Muscle of leg (tissue), 3 donors: ENCODE measurements at regions not wholly inside any gene's neighbourhood (a gene's known extent, or its start where the extent isn't known, plus 50 kb on each side); places are given as distances from the start of the nearest gene placed in this dataset.
"Not testable (repeated sequence)": the region's sequence is repeated elsewhere in the genome, so short reads cannot be mapped to it uniquely, and the experiment has no call there.

ENCODE experiments used
- DNase-seq: peaks from one replicate; pipeline ENCODE4 v3.0.0; 2013
- H3K27ac ChIP-seq: one replicate; pipeline ENCODE4 v1.5.1; 2013; ENCODE audit warnings: mild to moderate bottlenecking, low read length, control low read depth
- H3K27me3 ChIP-seq: one replicate; pipeline ENCODE4 v1.6.1; 2013; ENCODE audit warnings: low read length; ENCODE audit not compliant: control insufficient read depth, insufficient read depth
- H3K36me3 ChIP-seq: one replicate; pipeline ENCODE4 v1.6.1; 2013; ENCODE audit warnings: low read length; ENCODE audit not compliant: control insufficient read depth, insufficient read depth
- H3K4me1 ChIP-seq: one replicate; pipeline ENCODE4 v1.6.1; 2013; ENCODE audit warnings: low read length; ENCODE audit not compliant: control insufficient read depth, insufficient read depth
- H3K4me3 ChIP-seq: one replicate; pipeline ENCODE4 v1.5.1; 2013; ENCODE audit warnings: low read length, control low read depth
- H3K9me3 ChIP-seq: replicated peaks from 2 replicates; pipeline ENCODE4 v1.6.1; 2013; ENCODE audit warnings: low read depth, low read length; ENCODE audit not compliant: control insufficient read depth
- WGBS: methylation state at CpG from one replicate; pipeline ENCODE4 v1.1.5; 2013; ENCODE audit warnings: missing lambda C conversion rate; ENCODE audit not compliant: insufficient coverage; 5-methylcytosine and 5-hydroxymethylcytosine counted together

- Histone ChIP-seq H3K27ac (no peak overlapping the region), H3K4me1 (no peaks in the 10 kb centered on the region), H3K27me3 (no peaks in the 10 kb centered on the region), H3K36me3 (no peaks in the 10 kb centered on the region), H3K4me3 (no peak overlapping the region), H3K9me3 (no peaks in the 10 kb centered on the region)
- peak; percentile 54 for DNase-seq
- WGBS, result 91% methylated on average over 3 of the region's 3 CpGs
These were observed 144.0 kb downstream of the HS3ST3B1 start for GRCh38 chr17:14444915-14445314.

- H3K4me1 ChIP-seq, result no peaks in the 10 kb centered on the region
- no peak overlapping the region for H3K4me3 ChIP-seq
- no CpG with 5 or more reads among the region's 4 CpGs for WGBS
- H3K27me3 ChIP-seq, result no peaks in the 10 kb centered on the region
- H3K9me3 ChIP-seq, result no peaks in the 10 kb centered on the region
- no peak overlapping the region for H3K27ac ChIP-seq
- H3K36me3 ChIP-seq, result no peaks in the 10 kb centered on the region
- no peak for DNase-seq
These were observed 142.1 kb downstream of the HS3ST3B1 start for GRCh38 chr17:14442798-14443528.

- Histone ChIP-seq H3K4me1 (no peaks in the 10 kb centered on the region), H3K4me3 (no peak overlapping the region), H3K36me3 (no peaks in the 10 kb centered on the region), H3K27ac (no peak overlapping the region), H3K27me3 (no peaks in the 10 kb centered on the region), H3K9me3 (no peaks in the 10 kb centered on the region)
- no peak for DNase-seq
- 57% methylated on average over 1 of the region's 4 CpGs for WGBS
These were observed 136.3 kb downstream of the HS3ST3B1 start for GRCh38 chr17:14437176-14437575.

- Histone ChIP-seq H3K27me3 (no peaks in the 10 kb centered on the region), H3K4me3 (no peak overlapping the region), H3K4me1 (no peaks in the 10 kb centered on the region), H3K9me3 (no peaks in the 10 kb centered on the region), H3K27ac (no peak overlapping the region), H3K36me3 (no peaks in the 10 kb centered on the region)
- DNase-seq, result no peak
- no CpG with 5 or more reads among the region's 4 CpGs for WGBS
These were observed 135.4 kb downstream of the HS3ST3B1 start for GRCh38 chr17:14436266-14436665.

GRCh38 chr17:14434506-14434905 is 133.6 kb downstream of the HS3ST3B1 start:
- no peaks in the 10 kb centered on the region for H3K36me3 ChIP-seq
- no peak for DNase-seq
- no peak overlapping the region for H3K4me3 ChIP-seq
- no peaks in the 10 kb centered on the region for H3K4me1 ChIP-seq
- no peaks in the 10 kb centered on the region for H3K9me3 ChIP-seq
- no peak overlapping the region for H3K27ac ChIP-seq
- no peaks in the 10 kb centered on the region for H3K27me3 ChIP-seq

GRCh38 chr17:14432079-14432478 is 131.2 kb downstream of the HS3ST3B1 start:
- no peaks in the 10 kb centered on the region for H3K27me3 ChIP-seq
- WGBS, result no CpG with 5 or more reads among the region's 2 CpGs
- H3K4me1 ChIP-seq, result peaks cover 4% of the 10 kb centered on the region
- H3K27ac ChIP-seq, result no peak overlapping the region
- H3K36me3 ChIP-seq, result no peaks in the 10 kb centered on the region
- no peak overlapping the region for H3K4me3 ChIP-seq
- no peak for DNase-seq
- H3K9me3 ChIP-seq, result no peaks in the 10 kb centered on the region

- Histone ChIP-seq H3K27me3 (no peaks in the 10 kb centered on the region), H3K4me3 (no peak overlapping the region), H3K4me1 (peaks cover 4% of the 10 kb centered on the region), H3K36me3 (no peaks in the 10 kb centered on the region), H3K9me3 (no peaks in the 10 kb centered on the region), H3K27ac (no peak overlapping the region)
- 93% methylated on average over 2 of the region's 2 CpGs for WGBS
- DNase-seq, result no peak
These were observed 128.2 kb downstream of the HS3ST3B1 start for GRCh38 chr17:14429084-14429483.

GRCh38 chr17:14428648-14429029 is 127.8 kb downstream of the HS3ST3B1 start:
- no peaks in the 10 kb centered on the region for H3K36me3 ChIP-seq
- DNase-seq, result no peak
- H3K4me3 ChIP-seq, result no peak overlapping the region
- no peak overlapping the region for H3K27ac ChIP-seq
- H3K4me1 ChIP-seq, result peaks cover 4% of the 10 kb centered on the region
- no peaks in the 10 kb centered on the region for H3K27me3 ChIP-seq
- no CpG with 5 or more reads among the region's 1 CpG for WGBS
- no peaks in the 10 kb centered on the region for H3K9me3 ChIP-seq

GRCh38 chr17:14427900-14428647 is 127.2 kb downstream of the HS3ST3B1 start:
- Histone ChIP-seq H3K27ac (no peak overlapping the region), H3K9me3 (no peaks in the 10 kb centered on the region), H3K36me3 (no peaks in the 10 kb centered on the region), H3K4me3 (no peak overlapping the region), H3K4me1 (peaks cover 4% of the 10 kb centered on the region), H3K27me3 (no peaks in the 10 kb centered on the region)
- 39% methylated on average over 9 of the region's 14 CpGs for WGBS
- no peak for DNase-seq

GRCh38 chr17:14423156-14423555 is 122.3 kb downstream of the HS3ST3B1 start:
- not testable (repeated sequence) for H3K27ac ChIP-seq, H3K9me3 ChIP-seq, H3K36me3 ChIP-seq, H3K4me3 ChIP-seq, H3K4me1 ChIP-seq, H3K27me3 ChIP-seq, DNase-seq
- WGBS, result 90% methylated on average over 2 of the region's 8 CpGs
